ENCODE measurements at regions not wholly inside any gene's neighbourhood (a gene's known extent, or its start where the extent isn't known, plus 50 kb on each side); places are given as distances from the start of the nearest gene placed in this dataset.
"Not testable (repeated sequence)": the region's sequence is repeated elsewhere in the genome, so short reads cannot be mapped to it uniquely, and the experiment has no call there.

DNA sequence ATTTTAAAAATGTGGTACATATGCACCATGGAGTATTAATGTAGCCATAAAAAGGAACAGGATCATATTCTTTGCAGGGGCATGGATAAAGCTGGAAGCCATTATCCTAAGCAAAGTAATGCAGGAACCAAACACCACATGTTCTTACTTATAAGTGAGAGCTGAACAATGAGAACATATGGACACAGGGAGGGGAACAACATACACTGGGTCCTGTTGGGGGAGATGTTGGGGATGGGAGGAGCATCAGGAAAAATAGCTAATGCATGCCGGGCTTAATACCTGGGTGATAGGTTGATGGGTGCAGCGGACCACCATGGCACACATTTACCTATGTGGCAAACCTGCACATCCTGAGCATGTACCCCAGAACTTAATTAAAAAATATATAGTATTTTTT is 352.5 kb upstream of the KAZN start:
- FAIRE-seq (no peak), DNase-seq (ENCODE audit: insufficient read length, low spot score) (no peak)

DNA sequence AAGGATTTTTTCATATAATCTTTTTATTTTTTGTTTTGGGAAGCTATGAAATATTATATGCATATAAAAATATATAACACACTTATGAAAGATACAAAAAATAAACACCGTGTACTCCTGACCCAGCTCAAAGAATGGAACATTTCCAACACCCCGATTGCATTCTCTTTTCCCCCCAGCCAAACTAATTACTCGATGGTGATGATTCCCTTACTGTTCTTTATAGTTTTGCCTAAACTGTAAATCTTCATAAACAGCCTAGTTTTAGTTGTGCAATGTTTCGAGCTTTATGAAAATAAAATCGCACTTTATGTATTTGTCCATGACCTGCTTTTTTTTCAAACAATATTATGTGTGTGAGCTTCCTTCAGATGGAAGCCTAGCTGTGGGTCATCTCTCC is 352.0 kb upstream of the KAZN start:
- FAIRE-seq (no peak), DNase-seq (ENCODE audit: insufficient read length, low spot score) (no peak)

DNA sequence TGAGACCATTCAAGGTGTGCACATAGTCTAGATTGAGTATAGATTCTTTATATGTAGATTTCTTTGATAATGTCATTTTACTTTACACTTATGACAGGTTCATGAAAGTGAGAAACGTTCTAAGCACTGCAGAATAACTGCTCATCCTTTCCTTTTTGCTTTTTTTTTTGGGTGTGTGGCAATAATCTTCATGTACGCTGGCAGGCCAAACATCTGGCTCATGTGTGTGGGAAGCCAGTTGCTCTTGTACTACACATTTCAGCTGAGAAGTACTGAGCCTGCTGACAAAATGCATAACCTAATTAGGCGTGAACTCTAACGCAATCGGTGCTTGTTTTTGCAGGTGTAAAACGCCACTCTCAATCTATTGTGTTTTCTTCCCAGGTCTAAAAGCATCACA is 350.8 kb upstream of the KAZN start:
- FAIRE-seq (no peak), DNase-seq (ENCODE audit: insufficient read length, low spot score) (no peak)

DNA sequence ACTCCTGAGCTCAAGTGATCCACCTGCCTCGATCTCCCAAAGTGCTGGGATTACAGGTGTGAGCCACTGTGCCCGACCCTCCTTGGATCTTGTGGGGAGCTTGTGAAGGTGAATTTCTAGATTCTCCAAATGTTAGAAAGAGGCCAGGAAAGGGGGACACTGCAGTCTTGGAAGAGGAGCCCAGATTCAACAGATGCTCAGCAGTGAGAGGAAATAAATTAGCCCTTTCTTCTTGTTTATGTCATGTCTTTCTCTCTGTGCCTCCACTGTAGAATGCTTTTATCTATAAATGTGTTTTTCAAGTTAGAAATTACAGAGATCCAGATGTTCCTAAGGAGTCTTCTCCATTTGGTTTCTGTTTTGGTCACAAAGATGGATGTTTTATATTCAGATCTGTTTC is 346.6 kb upstream of the KAZN start:
- FAIRE-seq: no peak
- DNase-seq (ENCODE audit: insufficient read length, low spot score): no peak

DNA sequence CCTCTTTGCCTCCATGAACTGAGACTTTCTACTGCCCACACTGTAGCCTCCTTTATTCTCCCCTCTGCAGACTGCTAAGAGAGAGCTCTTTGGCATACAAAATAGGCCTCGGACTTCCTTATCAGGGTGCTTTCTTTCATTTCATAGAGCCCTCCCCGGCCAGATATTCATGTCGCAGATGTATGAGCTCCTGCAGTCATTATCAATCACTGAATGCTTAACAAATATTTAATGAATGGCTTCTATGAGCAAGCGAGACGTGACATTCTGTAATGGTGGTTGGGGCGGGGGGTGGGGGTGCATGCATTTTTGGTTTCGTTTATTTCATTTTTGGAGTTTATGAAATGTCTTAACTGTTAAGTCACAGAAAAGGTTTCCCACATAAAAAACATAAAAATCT is 344.8 kb upstream of the KAZN start:
- DNase-seq (ENCODE audit: insufficient read length, low spot score) (no peak), FAIRE-seq (no peak)

DNA sequence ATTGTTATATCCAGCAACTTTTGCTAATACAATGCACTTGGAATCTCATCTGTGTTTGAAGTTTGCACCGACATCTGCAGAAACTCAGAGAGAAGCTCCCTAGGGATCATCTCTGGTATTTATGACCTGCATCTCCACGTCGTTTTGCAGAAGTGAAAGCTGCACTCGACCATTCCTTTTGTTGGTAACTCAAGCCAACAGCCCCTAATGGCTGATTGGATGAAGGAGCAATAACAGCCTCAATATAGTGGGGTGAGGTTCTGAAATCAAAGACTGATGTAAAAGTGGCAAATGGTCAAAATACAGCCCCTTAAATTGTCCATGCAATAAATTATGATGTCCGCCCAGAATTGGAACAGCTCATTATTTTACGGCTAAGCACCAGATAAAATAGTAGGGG is 344.2 kb upstream of the KAZN start:
- no peak for DNase-seq (ENCODE audit: insufficient read length, low spot score)

DNA sequence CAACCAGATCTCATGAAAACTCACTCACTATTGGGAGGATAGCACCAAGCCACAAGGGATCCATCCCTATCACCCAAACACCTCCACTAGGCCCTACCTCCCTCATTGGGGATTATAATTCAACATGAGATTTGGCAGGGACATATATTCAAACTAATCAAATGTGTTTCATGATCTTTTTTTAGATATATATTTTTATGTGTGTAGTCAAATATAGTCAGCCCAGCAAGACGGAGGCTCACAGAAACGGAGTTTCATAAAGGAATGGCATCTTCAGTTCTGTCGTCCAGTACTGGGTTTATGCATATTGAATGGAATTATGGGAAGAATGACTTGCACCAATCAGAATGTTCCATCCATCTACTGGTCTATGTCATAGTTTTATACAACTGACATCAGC is 343.3 kb upstream of the KAZN start:
- FAIRE-seq (no peak), DNase-seq (ENCODE audit: insufficient read length, low spot score) (no peak)

More for the DNA sequence above, 344.2 kb upstream of the KAZN start:
- no peak for FAIRE-seq

DNA sequence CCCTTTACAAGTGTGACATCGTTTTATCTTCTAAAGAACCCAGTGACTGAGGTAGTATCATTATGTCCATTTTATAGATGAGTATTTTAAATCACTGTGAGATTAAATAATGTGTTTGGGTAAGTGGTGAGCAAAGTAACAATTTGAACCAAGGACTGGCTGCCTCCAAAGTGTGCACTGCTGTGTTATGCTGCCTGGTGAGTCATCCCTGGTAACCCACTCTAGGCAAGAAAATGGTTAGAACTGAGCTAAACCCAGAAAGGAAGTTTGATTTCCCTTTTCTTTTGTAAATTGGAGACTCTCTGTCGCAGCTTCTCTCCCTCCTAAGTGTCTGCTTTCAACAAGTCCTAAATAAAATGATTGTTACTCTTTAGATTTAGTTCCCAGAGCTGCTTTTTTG is 342.8 kb upstream of the KAZN start:
- DNase-seq (ENCODE audit: insufficient read length, low spot score) (no peak), FAIRE-seq (no peak)

DNA sequence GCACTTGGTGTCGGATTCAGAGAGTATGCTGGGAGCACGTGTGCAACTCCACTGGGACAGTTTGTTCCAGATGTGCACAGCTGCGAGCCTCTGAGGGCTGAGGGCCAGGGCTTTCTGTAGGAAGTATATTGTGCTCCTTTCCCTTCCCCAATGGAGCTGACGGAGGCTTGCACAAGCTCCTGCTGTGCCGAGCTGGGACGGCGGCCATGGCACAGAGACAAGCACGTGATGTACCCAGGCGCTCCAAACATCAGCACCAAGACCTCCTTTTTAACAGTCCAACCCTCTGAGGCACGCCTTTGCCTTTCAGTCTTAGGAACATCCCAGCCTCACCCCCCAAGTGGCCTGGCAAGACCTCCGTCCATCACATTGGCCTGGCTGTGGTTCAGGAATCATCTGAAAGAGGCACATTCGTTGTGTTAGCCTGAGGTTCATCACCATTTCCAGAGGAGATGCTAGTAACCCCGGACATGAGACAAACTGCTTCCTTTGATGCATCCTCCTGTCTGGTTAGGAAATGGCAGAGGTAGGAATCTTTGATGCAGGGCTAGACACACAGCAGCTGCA is 339.2 kb upstream of the KAZN start:
- DNase-seq (ENCODE audit: insufficient read length, low spot score) (no peak), FAIRE-seq (no peak)

DNA sequence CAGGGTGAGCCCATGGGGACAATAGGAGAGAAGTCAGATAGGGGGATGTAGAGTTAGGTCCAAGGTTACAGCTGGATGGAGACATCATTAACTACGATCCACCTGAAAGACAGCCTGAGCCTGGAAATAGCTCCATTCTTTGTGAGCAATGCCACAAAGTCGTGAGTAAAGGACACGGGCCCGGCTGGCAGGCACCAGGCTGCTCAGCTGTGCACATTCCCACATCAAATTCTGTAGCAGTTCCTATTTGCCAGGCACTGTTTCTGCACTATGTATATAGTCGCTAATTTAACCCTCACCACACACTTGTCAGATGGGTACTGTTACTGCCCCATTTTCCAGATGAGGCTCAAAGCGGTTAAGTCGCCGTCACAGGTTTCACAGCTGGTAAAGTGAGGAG is 338.0 kb upstream of the KAZN start:
- no peak for DNase-seq (ENCODE audit: insufficient read length, low spot score)
- no peak for FAIRE-seq

DNA sequence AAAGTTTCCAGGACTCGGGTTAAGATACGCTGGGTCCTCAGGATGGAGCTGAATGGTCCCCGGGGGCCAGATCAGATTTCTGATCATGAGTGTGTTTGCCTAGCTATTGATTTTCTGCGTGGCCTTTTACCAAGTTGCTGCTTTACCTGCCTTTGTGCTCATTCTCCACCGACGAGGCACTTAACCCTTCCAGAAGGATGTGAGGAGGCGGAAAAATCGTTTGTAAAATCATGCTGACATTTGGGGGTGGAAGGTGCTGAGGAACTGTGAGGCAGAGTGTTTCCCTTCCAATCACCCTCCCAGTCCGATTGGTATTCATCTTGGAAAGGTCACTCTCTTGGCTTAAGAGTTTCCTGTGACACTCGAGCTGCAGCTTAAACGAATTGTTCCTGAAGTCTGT is 337.1 kb upstream of the KAZN start:
- DNase-seq (ENCODE audit: insufficient read length, low spot score) (no peak), FAIRE-seq (no peak)

DNA sequence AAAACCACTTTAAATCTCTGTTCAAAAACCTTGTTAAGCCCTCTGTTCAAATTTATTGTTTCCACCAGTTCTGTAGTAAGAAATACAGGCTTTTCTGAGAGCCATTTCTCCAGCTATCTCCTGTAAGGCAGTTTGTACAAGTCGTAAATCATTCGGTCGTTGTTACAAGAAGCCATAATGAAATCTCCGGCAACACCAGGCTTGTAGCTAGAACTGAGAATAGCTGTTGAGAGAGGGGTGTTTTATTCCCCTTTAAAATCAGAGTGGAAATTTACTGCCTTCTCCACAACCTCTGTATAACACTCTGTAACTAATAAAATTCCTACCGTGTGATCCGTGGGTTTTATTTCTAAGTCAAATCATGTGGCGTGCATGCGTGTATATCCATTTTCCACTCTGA is 335.8 kb upstream of the KAZN start:
- FAIRE-seq (no peak), DNase-seq (ENCODE audit: insufficient read length, low spot score) (no peak)

DNA sequence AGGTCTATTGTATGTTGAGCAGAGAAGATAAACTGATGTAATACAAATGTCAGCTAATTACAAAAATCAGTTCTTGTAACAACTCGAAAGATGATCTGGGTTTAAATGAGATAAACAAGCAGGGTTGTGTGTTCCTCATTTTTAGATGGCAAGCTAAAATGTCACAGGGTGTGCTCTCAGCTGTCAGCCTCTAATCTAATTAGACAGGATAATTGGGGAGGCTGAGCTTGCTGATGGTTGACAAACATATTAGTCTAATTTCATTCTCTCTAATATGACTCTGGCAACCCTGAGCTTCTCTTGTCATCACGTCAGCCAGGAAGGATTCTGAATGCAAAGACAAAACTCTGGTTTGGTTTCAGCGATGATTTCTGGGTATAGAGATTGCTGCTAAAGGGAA is 335.3 kb upstream of the KAZN start:
- DNase-seq (ENCODE audit: insufficient read length, low spot score) (no peak), FAIRE-seq (no peak)

DNA sequence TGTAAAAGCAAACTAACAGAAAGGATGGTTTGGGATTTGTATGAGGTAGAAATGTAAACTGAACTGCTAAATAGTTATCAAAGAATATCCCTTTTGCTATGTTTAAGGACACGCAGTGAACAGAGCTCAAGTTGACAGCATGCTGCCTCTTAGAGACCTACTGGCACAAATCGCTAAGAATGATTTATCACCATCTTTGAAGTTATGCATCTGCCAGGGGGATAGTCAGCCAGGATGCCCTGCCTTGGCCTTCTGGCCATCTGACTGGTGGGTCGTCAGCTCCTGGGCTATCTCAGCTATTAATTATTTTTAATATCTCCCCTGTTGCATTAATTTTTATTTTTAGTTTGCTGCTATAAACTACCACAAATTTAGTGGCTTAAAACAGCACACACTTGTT is 334.8 kb upstream of the KAZN start:
- DNase-seq (ENCODE audit: insufficient read length, low spot score): no peak
- FAIRE-seq: no peak

DNA sequence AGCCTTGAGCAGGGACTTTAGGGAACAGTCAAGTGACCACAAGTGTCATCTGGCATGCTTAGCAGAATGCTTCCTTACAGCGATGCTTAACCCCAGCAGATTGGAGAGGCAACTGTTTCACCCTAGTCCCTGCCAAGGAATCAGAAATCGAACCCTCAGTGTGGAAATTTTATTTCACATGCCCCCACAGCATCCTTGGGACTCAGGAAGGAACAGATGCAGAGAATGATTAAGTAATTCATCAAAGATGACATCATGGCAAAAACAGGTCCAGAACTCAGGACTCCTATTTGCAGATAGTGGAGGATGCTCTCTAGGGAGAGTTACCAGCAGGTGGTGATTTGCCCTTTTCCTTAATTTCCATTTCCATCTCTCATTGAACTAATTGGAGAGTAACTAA is 333.0 kb upstream of the KAZN start:
- DNase-seq (ENCODE audit: insufficient read length, low spot score): no peak
- FAIRE-seq: no peak

DNA sequence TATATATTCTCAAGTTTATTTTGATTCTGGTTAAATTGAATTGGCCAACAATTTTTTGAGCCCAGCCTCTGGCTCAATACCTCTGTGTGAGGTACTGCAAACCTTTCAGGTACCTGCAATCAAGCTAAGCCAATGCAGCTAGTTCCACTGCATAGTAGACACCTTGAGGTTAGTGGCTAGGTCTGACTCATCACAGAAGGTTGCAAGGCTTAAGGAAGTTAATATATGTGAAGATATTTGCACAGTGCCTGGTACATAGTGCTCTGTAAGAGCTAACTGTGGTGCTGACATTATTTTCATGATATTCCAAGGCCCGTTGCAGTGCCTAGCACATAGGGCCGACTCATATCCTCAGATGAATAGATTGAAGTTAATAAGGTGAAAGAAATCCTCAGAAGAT is 330.5 kb upstream of the KAZN start:
- no peak for DNase-seq (ENCODE audit: insufficient read length, low spot score)
- FAIRE-seq: no peak

DNA sequence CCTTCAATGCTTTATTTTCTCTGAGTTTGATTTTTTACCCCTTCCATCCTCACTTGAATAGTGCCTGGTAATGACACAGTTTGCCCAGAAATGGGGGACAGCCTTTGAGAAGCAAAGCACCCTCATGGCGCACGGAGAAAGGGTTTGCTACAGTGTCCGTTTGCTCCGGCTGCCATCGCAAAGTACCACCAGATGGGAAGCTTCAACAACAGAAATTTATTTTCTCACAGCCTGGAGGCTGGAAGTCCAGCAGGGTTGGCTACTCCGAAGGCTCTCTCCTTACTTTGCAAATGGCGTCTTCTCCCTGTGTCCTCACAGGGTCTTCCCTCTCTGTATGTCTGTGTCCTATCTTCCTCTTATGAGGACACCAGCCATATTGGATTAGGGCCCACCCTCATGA is 327.7 kb upstream of the KAZN start:
- DNase-seq (ENCODE audit: insufficient read length, low spot score): no peak
- no peak for FAIRE-seq

DNA sequence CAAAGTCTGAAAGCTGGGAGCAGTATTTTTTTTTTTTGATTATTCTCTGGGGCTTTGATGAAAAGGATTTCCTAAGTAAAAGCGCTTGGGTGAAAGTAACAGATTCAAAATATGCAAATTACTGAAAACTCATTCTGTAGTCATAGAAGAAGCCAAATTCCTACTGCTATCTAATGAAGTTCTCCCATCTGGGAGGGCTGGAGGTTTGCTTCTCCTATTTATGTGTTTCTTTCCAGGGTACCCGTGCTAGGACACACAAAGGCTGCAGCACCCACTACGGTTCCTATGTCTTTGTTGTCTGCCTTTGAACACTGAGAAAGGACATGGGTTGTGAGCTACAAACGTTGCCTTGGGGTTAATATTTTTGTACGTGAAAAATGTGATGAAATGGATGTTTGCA is 324.7 kb upstream of the KAZN start:
- DNase-seq (ENCODE audit: insufficient read length, low spot score) (no peak), FAIRE-seq (no peak)

DNA sequence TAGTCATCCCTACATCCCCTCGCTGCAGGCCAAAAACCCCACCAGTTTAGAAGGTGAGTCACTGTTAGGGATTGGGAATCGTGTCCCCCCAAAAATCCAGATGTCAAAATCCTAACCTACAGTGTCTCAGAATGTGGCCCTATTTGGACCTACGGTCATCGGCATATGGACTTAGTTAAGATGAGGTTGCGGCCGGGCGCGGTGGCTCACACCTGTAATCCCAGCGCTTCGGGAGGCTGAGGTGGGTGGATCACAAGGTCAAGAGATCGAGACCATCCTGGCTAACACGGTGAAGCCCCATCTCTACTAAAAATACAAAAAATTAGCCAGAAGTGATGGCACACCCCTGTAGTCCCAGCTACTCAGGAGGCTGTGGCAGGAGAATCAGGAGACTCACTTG is 318.6 kb upstream of the KAZN start:
- not testable (repeated sequence) for FAIRE-seq; DNase-seq (ENCODE audit: insufficient read length, low spot score)

DNA sequence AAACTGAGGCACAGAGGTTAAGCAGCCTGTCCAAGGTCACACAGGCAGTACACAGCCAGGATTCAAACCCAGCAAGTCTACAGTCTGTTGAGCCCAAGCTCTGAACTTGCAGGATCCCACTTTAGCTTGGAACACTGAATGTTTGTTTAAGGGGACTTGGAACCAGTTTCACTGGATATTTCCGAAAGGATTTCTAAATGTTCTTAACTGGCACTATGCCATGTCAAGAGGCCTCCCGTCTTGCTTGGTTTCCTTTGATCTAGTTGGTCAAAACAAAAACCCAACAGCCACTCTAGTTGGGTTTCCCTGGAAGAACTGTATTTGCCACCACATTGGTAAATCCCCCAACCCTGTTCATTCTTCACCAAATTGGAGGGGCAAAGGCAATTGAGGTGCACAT is 317.6 kb upstream of the KAZN start:
- DNase-seq (ENCODE audit: insufficient read length, low spot score): no peak
- no peak for FAIRE-seq

DNA sequence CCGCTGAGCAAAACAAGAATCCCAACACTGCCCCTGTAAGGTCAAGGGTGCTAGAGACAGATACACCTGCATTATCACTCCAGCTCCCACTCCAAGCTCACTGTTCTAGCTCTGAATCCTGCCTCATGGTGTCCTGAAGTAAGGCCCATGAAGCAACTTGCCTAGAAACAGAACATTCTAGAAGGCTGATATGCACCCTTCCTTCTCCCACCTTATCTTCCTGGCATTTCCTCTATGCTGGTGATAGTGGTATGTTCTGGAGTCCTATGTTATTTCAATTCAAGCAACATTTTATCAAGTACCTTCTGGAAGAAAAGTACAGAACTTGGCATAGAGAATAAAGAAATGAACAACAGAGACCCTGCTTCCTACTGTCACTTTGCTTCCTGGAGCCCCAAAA is 317.1 kb upstream of the KAZN start:
- no peak for DNase-seq (ENCODE audit: insufficient read length, low spot score)
- FAIRE-seq: no peak

DNA sequence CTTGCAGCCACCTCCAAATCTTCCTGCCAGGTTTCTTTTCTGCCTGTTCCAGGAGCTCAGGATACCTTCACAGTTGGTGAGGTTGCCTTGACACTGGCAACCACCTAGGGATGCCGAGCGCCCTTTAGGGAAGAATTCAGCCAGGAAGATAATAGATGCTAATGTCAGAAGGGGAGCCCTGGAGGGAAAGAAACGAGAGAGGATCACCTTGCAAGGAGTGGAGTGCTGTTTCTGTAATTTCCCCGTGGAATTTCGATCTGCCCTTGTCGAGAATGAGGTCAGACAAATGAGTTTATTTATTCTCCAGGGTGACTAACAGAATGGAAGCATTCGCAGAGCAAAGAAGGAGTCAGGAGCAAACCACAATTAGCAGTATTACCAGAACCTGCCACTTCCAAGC is 315.8 kb upstream of the KAZN start:
- DNase-seq (ENCODE audit: insufficient read length, low spot score): no peak

DNA sequence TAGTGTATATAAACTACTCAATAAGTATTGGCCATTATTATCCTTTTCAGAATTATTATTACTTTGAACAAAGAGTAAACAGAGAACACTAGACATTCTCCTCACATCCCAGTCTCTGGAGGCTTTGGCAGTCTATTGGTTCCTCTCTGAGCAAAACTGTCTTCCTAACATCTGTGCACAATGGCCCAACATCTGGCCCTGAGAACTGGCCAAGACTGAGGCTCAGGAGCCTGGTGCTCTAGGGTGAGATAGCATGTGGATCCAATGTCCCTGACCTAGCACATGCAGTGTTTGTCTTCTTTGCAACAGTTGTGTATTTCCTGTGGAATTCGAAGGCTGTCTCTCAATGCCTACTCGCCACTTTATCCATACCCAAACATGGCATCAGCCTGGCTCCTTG is 313.2 kb upstream of the KAZN start:
- DNase-seq (ENCODE audit: insufficient read length, low spot score) (no peak), FAIRE-seq (no peak)

More for the DNA sequence above, 315.8 kb upstream of the KAZN start:
- no peak for FAIRE-seq

DNA sequence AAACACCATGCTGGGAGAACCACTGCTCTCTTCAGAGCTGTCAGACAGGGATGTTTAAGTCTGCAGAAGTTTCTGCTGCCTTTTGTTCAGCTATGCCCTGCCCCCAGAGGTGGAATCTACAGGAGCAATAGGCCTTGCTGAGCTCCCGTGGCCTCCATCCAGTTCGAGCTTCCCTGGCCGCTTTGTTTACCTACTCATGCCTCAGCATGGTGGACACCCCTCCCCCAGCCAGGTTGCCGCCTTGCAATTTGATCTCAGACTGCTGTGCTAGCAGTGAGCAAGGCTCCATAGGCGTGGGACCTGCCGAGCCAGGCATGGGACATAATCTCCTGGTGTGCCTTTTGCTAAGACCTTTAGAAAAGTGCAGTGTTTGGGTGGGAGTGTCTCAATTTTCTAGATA is 307.3 kb upstream of the KAZN start:
- not testable (repeated sequence) for DNase-seq (ENCODE audit: insufficient read length, low spot score); FAIRE-seq

Measured in GM19239 (cell line).